Panc1 (cell line): ENCODE measurements at regions not wholly inside any gene's neighbourhood (a gene's known extent, or its start where the extent isn't known, plus 50 kb on each side); places are given as distances from the start of the nearest gene placed in this dataset.

ENCODE experiments used
- ATAC-seq: fragments of 200-7000 bp; cut with Tn5 transposase; 2 replicates; pipeline ENCODE4 v1.9.1; 2020; ENCODE audit warnings: mild to moderate bottlenecking, moderate library complexity
- BruUV-seq: library from RNA; stranded (reverse); fragments of 400-500 nt; replicated peaks from 2 replicates; lab custom pipeline; 2021; lab: Mats Ljungman, UMichigan
- CTCF ChIA-PET: fragments of 300-600 bp; sonication (Branson Sonifier 250); formaldehyde crosslinking; loops from one replicate; lab custom pipeline; 2022; ENCODE audit warnings: antibody characterized with exemption; lab: Charles Lee
- POLR2A ChIA-PET: fragments of 300-600 bp; sonication (Branson Sonifier 250); formaldehyde crosslinking; loops from one replicate; lab custom pipeline; 2022; ENCODE audit warnings: antibody characterized with exemption; lab: Charles Lee
- DNase-seq: peaks from one replicate; pipeline ENCODE4 v3.0.0-alpha.2; 2010; ENCODE audit warnings: low read depth, low spot score
- H3K27ac ChIP-seq: 2 replicates; pipeline ENCODE4 v1.5.1; 2011; ENCODE audit warnings: mild to moderate bottlenecking, low read length, inconsistent platforms
- H3K27me3 ChIP-seq: fragments of 200-500 bp; sonication (Bioruptor generic); 2 replicates; pipeline ENCODE4 v1.6.0; 2014; ENCODE audit warnings: low read length, inconsistent platforms; ENCODE audit not compliant: control insufficient read depth, insufficient read depth
- H3K36me3 ChIP-seq: fragments of 200-500 bp; sonication (Bioruptor generic); 2 replicates; pipeline ENCODE4 v1.5.1; 2014; ENCODE audit warnings: inconsistent platforms, mild to moderate bottlenecking, low read length, moderate library complexity; ENCODE audit not compliant: control insufficient read depth, insufficient read depth
- H3K4me1 ChIP-seq: 2 replicates; pipeline ENCODE4 v1.5.1; 2011; ENCODE audit warnings: inconsistent platforms, mild to moderate bottlenecking, low read length, moderate library complexity; ENCODE audit not compliant: control insufficient read depth, insufficient read depth
- H3K4me3 ChIP-seq, 2 experiments: 2 replicates each; pipeline ENCODE4 v1.5.1; 2011 to 2012; ENCODE audit warnings: low read depth in 2 of 2, low read length in 2 of 2, mild to moderate bottlenecking in 2 of 2, inconsistent platforms in 1 of 2, moderate library complexity in 1 of 2
- H3K9me3 ChIP-seq: fragments of 200-500 bp; sonication (Bioruptor generic); 2 replicates; pipeline ENCODE4 v1.5.1; 2014; ENCODE audit warnings: low read depth, mild to moderate bottlenecking, inconsistent platforms, low read length, moderate library complexity; ENCODE audit not compliant: control insufficient read depth, insufficient read depth
- CTCF ChIP-seq: fragments of 450-650 bp; IDR thresholded peaks from 2 replicates; pipeline ENCODE4 v1.5.1; 2017; ENCODE audit warnings: mild to moderate bottlenecking
- POLR2AphosphoS5 ChIP-seq: IDR thresholded peaks from 2 replicates; pipeline ENCODE4 v1.6.1; 2012; ENCODE audit warnings: mild to moderate bottlenecking, low read depth, low read length, moderate library complexity
- REST ChIP-seq, 2 experiments: IDR thresholded peaks; 2 replicates each; pipeline ENCODE4 v1.6.1; 2011 to 2012; ENCODE audit warnings: low read depth in 2 of 2, control low read depth in 1 of 2, low read length in 1 of 2, mild to moderate bottlenecking in 1 of 2, moderate library complexity in 1 of 2; ENCODE audit not compliant: insufficient read depth in 1 of 2
- SIN3A ChIP-seq: IDR thresholded peaks from 2 replicates; pipeline ENCODE4 v1.6.1; 2012; ENCODE audit warnings: low read depth, mild to moderate bottlenecking, low read length, moderate library complexity, borderline replicate concordance; ENCODE audit not compliant: insufficient read depth
- TCF7L2 ChIP-seq: IDR thresholded peaks from 2 replicates; pipeline ENCODE4 v1.6.1; 2011; ENCODE audit warnings: mild to moderate bottlenecking, low read depth, low read length, inconsistent platforms
- in situ Hi-C: cut with HindIII; loops from 2 replicates; pipeline ENCODE4 v1.10.0; 2016; ENCODE audit warnings: low sequenced_read_pairs, low pct_unique_long_range_greater_than_20kb
- intact Hi-C: fragments of 100-400 bp; cut with micrococcal nuclease; formaldehyde crosslinking; loops from one replicate; pipeline ENCODE4 v1.10.0; 2022; ENCODE audit not compliant: unreplicated experiment

GRCh38 chr12:42976122-42976521 lies 386.6 kb upstream of the PRICKLE1 start:
- ChIA-PET POLR2A (no interaction called here), CTCF (no interaction called here)
- in situ Hi-C loops (no loop called here), intact Hi-C loops (no loop called here)
- Histone ChIP-seq H3K4me3 (no peak overlapping the region), H3K4me1 (no peaks in the 10 kb centered on the region), H3K27ac (no peak overlapping the region), H3K36me3 (no peaks in the 10 kb centered on the region; the same call in 1 of the 2 replicates), H3K9me3 (0 out of 2 replicates have a peak, but pooled peaks cover 4% of the 10 kb centered on the region), H3K27me3 (no peaks in the 10 kb centered on the region)
- ATAC-seq (no peak), DNase-seq (no peak)
- TF ChIP-seq TCF7L2 (no peak), SIN3A (no peak), POLR2AphosphoS5 (no peak), REST (IDR thresholded peaks at IDR 0.05; ENCODE audit: insufficient read depth in 1 of 2, low read depth in 2 of 2, low read length in 1 of 2) (no peak), CTCF (no peak)
- no TSS peak for BruUV-seq

GRCh38 chr12:42969355-42969754 lies 379.8 kb upstream of the PRICKLE1 start:
- Histone ChIP-seq H3K4me3 (no peak overlapping the region), H3K9me3 (peaks cover 7% of the 10 kb centered on the region; the same call in 1 of the 2 replicates), H3K27ac (no peak overlapping the region; the same call in 1 of the 2 replicates), H3K27me3 (no peaks in the 10 kb centered on the region), H3K4me1 (no peaks in the 10 kb centered on the region), H3K36me3 (no peaks in the 10 kb centered on the region; the same call in 1 of the 2 replicates)
- no TSS peak for BruUV-seq
- intact Hi-C loops (no loop called here), in situ Hi-C loops (no loop called here)
- ATAC-seq: no peak
- ChIA-PET CTCF (no interaction called here), POLR2A (no interaction called here)
- TF ChIP-seq CTCF (no peak), REST (IDR thresholded peaks at IDR 0.05; ENCODE audit: insufficient read depth in 1 of 2, low read depth in 2 of 2, low read length in 1 of 2) (no peak), SIN3A (no peak), POLR2AphosphoS5 (no peak), TCF7L2 (no peak)
- no peak for DNase-seq
